Fibroblast of lung (primary cell): ENCODE measurements at regions not wholly inside any gene's neighbourhood (a gene's known extent, or its start where the extent isn't known, plus 50 kb on each side); places are given as distances from the start of the nearest gene placed in this dataset.
A peak's percentile ranks its signal among the peaks of the same experiment; 100 is the strongest.

Source experiments
- DNase-seq, 2 donors: peaks; one replicate each; pipeline versions ENCODE4 v3.0.0 to v3.0.0-alpha.2; 2010; ENCODE audit warnings: low read depth in 2 of 2
- H2AFZ ChIP-seq: 2 replicates; pipeline ENCODE4 v1.5.1; 2012; ENCODE audit warnings: low read length, control low read depth, inconsistent platforms
- H3K27ac ChIP-seq: 2 replicates; pipeline ENCODE4 v1.5.1; 2011; ENCODE audit warnings: low read length, control low read depth; ENCODE audit not compliant: insufficient read depth
- H3K27me3 ChIP-seq: 2 replicates; pipeline ENCODE4 v1.5.1; 2011; ENCODE audit warnings: mild to moderate bottlenecking, low read length; ENCODE audit not compliant: control insufficient read depth, insufficient read depth
- H3K36me3 ChIP-seq: 2 replicates; pipeline ENCODE4 v1.5.1; 2011; ENCODE audit warnings: low read length; ENCODE audit not compliant: control insufficient read depth, insufficient read depth
- H3K4me1 ChIP-seq: 2 replicates; pipeline ENCODE4 v1.5.1; 2011; ENCODE audit warnings: low read length; ENCODE audit not compliant: control insufficient read depth, insufficient read depth; ENCODE audit errors: extremely low read depth
- H3K4me2 ChIP-seq: 2 replicates; pipeline ENCODE4 v1.5.1; 2011; ENCODE audit warnings: low read length, control low read depth; ENCODE audit not compliant: insufficient read depth; ENCODE audit errors: extremely low read depth
- H3K4me3 ChIP-seq, 4 experiments: fragments of 200-600 bp in 1 of 4; sonication (generic) in 1 of 4; replicated peaks in 1 of 4; 2 replicates each; pipeline ENCODE4 v1.5.1; 2011 to 2016; ENCODE audit warnings: low read length in 4 of 4, low read depth in 3 of 4, mild to moderate bottlenecking in 3 of 4, control low read depth in 2 of 4, inconsistent platforms in 1 of 4, mixed read lengths in 1 of 4; ENCODE audit not compliant: insufficient read depth in 1 of 4; ENCODE audit errors: control extremely low read depth in 1 of 4
- H3K79me2 ChIP-seq: 2 replicates; pipeline ENCODE4 v1.5.1; 2012; ENCODE audit warnings: mild to moderate bottlenecking, low read length, inconsistent platforms; ENCODE audit not compliant: control insufficient read depth, insufficient read depth
- H3K9ac ChIP-seq: 2 replicates; pipeline ENCODE4 v1.5.1; 2011; ENCODE audit warnings: mild to moderate bottlenecking, low read length, control low read depth; ENCODE audit not compliant: insufficient read depth
- H3K9me3 ChIP-seq: 2 replicates; pipeline ENCODE4 v1.5.1; 2012; ENCODE audit warnings: low read depth, low read length; ENCODE audit not compliant: control insufficient read depth, insufficient read depth
- H4K20me1 ChIP-seq: 2 replicates; pipeline ENCODE4 v1.5.1; 2011; ENCODE audit warnings: low read length; ENCODE audit not compliant: control insufficient read depth, insufficient read depth; ENCODE audit errors: extremely low read depth
- EZH2 ChIP-seq: IDR thresholded peaks from 2 replicates; pipeline ENCODE4 v1.5.1; 2012; ENCODE audit warnings: low read length, control low read depth, mild to moderate bottlenecking; ENCODE audit errors: missing control alignments
- TF ChIP-seq, protein P1 (sequence below), 2 donors: IDR thresholded peaks in 1 of 2; conservative IDR thresholded peaks in 1 of 2; 1 replicate in 1 of 2; 2 replicates in 1 of 2; pipeline ENCODE4 v1.5.1; 2011 to 2012; ENCODE audit warnings: low read length in 2 of 2, control low read depth in 1 of 2, inconsistent platforms in 1 of 2, low read depth in 1 of 2, mild to moderate bottlenecking in 1 of 2

DNA sequence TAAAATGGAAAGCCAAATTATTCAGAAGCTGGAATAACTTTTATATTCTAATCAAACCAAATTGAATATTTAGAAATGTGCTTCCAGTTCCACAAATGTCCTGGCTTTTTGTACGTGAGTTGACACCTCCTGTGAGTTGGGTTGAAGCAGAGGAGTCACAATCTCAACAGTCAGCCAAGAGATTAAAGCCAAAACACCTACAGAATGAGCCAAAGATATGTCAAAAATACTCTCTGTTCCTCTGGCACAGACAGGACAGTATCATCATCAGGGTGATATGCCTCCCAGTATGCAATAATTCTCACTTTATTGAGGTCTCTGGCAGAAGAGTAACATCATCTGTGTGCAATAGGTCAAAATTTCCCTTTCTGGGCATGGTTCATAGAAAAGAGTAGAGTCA, 914.3 kb upstream of the AMELY start:
- no peaks in the 10 kb centered on the region for H3K4me1 ChIP-seq
- no peak overlapping the region for H3K27ac ChIP-seq
- no peak overlapping the region for H3K9ac ChIP-seq
- H3K4me3 ChIP-seq: no peak overlapping the region
- H3K79me2 ChIP-seq: no peaks in the 10 kb centered on the region
- TF ChIP-seq, protein P1, sequence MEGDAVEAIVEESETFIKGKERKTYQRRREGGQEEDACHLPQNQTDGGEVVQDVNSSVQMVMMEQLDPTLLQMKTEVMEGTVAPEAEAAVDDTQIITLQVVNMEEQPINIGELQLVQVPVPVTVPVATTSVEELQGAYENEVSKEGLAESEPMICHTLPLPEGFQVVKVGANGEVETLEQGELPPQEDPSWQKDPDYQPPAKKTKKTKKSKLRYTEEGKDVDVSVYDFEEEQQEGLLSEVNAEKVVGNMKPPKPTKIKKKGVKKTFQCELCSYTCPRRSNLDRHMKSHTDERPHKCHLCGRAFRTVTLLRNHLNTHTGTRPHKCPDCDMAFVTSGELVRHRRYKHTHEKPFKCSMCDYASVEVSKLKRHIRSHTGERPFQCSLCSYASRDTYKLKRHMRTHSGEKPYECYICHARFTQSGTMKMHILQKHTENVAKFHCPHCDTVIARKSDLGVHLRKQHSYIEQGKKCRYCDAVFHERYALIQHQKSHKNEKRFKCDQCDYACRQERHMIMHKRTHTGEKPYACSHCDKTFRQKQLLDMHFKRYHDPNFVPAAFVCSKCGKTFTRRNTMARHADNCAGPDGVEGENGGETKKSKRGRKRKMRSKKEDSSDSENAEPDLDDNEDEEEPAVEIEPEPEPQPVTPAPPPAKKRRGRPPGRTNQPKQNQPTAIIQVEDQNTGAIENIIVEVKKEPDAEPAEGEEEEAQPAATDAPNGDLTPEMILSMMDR (conservative IDR thresholded peaks at IDR 0.05 in 1 of 2, IDR thresholded peaks at IDR 0.05 in 1 of 2; ENCODE audit: low read depth in 1 of 2, low read length in 2 of 2): no peak
- TF ChIP-seq EZH2: no peak
- H3K9me3 ChIP-seq: no peaks in the 10 kb centered on the region
- no peaks in the 10 kb centered on the region for H4K20me1 ChIP-seq
- H3K36me3 ChIP-seq: no peaks in the 10 kb centered on the region
- no peak for DNase-seq
- H2AFZ ChIP-seq: no peak overlapping the region
- H3K27me3 ChIP-seq: no peaks in the 10 kb centered on the region
- no peak overlapping the region for H3K4me2 ChIP-seq

DNA sequence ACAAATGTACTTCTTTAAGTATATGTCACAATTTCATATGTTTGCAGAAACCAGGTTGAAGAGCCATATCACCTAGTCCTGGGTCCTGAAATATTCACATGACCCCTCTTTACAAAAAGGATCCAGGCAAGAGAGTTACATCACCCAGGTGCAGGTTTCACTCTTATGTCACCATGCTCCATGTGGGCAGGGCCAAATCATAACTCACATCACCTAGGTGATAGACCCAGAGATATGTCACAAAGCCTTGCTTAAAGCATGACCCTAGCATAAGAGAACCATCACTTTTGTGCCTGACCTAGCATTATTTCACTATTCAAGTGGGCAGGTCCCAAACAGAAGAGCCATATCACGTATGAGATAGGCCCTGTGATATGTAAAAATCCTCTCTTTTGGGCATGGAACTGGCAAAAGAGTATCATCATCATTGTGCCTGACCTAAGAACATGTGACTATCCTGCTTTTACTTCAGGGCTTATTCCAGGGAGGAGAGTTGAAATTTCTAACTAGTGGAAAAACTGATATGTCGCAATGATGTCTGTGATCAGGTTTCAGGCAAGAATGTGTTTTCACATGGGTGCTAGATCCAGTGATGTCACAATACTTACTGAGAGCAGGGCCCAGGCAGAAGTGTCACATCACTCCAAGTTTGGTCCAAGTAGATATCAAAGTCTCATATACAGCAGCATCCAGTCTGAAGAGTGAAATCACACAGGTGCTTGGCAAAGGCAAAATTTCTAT, 909.9 kb upstream of the AMELY start:
- peak in 1 of 2 donors; percentile 78 for DNase-seq
- H3K4me1 ChIP-seq: no peaks in the 10 kb centered on the region
- no peaks in the 10 kb centered on the region for H3K79me2 ChIP-seq
- H3K27me3 ChIP-seq: no peaks in the 10 kb centered on the region
- H2AFZ ChIP-seq: no peak overlapping the region
- H3K9me3 ChIP-seq: no peaks in the 10 kb centered on the region
- H3K4me2 ChIP-seq: no peak overlapping the region
- no peaks in the 10 kb centered on the region for H3K36me3 ChIP-seq
- H3K27ac ChIP-seq: no peak overlapping the region
- TF ChIP-seq, protein P1 (conservative IDR thresholded peaks at IDR 0.05 in 1 of 2, IDR thresholded peaks at IDR 0.05 in 1 of 2; ENCODE audit: low read depth in 1 of 2, low read length in 2 of 2): no peak
- TF ChIP-seq EZH2: no peak
- H3K4me3 ChIP-seq: no peak overlapping the region
- no peak overlapping the region for H3K9ac ChIP-seq
- H4K20me1 ChIP-seq: no peaks in the 10 kb centered on the region

DNA sequence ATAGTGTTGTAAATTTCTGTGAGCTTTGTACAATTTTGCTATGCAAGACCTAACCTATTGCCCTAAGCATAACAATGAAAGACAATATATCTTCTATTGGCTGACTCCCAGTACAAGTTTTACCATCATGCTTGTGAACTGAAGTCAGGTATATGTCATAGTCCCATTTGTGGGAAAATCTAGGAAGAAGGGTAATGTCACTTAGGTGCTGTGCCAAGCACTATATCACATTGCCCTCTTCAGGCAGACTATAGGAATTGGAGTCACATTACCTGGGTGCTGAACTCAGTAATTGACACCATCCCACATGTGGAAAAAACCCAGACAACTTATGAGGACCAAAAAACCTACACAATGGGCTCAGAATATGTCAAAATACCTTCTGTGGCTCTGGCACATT, 907.4 kb upstream of the AMELY start:
- H3K27me3 ChIP-seq: no peaks in the 10 kb centered on the region
- DNase-seq: peak in 1 of 2 donors; percentile 67
- H3K9me3 ChIP-seq: no peaks in the 10 kb centered on the region
- H3K4me1 ChIP-seq: no peaks in the 10 kb centered on the region
- no peaks in the 10 kb centered on the region for H3K79me2 ChIP-seq
- no peak overlapping the region for H3K4me2 ChIP-seq
- H3K27ac ChIP-seq: no peak overlapping the region
- no peak overlapping the region for H3K9ac ChIP-seq
- no peak overlapping the region for H2AFZ ChIP-seq
- TF ChIP-seq EZH2: no peak
- TF ChIP-seq, protein P1 (conservative IDR thresholded peaks at IDR 0.05 in 1 of 2, IDR thresholded peaks at IDR 0.05 in 1 of 2; ENCODE audit: low read depth in 1 of 2, low read length in 2 of 2): peak; percentile 31 to 57
- no peaks in the 10 kb centered on the region for H3K36me3 ChIP-seq
- no peak overlapping the region for H3K4me3 ChIP-seq
- H4K20me1 ChIP-seq: no peaks in the 10 kb centered on the region
